ENCODE measurements at regions not wholly inside any gene's neighbourhood (a gene's known extent, or its start where the extent isn't known, plus 50 kb on each side); places are given as distances from the start of the nearest gene placed in this dataset.
"Not testable (repeated sequence)": the region's sequence is repeated elsewhere in the genome, so short reads cannot be mapped to it uniquely, and the experiment has no call there.

- not testable (repeated sequence) for TF ChIP-seq EZH2 (IDR thresholded peaks at IDR 0.05; ENCODE audit: low read length, unreplicated experiment)
- TF ChIP-seq, protein P1, sequence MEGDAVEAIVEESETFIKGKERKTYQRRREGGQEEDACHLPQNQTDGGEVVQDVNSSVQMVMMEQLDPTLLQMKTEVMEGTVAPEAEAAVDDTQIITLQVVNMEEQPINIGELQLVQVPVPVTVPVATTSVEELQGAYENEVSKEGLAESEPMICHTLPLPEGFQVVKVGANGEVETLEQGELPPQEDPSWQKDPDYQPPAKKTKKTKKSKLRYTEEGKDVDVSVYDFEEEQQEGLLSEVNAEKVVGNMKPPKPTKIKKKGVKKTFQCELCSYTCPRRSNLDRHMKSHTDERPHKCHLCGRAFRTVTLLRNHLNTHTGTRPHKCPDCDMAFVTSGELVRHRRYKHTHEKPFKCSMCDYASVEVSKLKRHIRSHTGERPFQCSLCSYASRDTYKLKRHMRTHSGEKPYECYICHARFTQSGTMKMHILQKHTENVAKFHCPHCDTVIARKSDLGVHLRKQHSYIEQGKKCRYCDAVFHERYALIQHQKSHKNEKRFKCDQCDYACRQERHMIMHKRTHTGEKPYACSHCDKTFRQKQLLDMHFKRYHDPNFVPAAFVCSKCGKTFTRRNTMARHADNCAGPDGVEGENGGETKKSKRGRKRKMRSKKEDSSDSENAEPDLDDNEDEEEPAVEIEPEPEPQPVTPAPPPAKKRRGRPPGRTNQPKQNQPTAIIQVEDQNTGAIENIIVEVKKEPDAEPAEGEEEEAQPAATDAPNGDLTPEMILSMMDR (conservative IDR thresholded peaks at IDR 0.05; ENCODE audit: low read depth, low read length): not testable (repeated sequence)
Measured at GRCh38 chrX:9405635-9406034, 59.2 kb upstream of the TBL1X start.

Data from PC-3 (cell line).